CD4-positive, CD25-positive, alpha-beta regulatory T cell (primary cell): ENCODE measurements at regions not wholly inside any gene's neighbourhood (a gene's known extent, or its start where the extent isn't known, plus 50 kb on each side); places are given as distances from the start of the nearest gene placed in this dataset.

Experiments
- ATAC-seq, 2 donors: fragments of 150-1000 bp; cut with Tn5 transposase; one replicate each; pipeline ENCODE4 v1.10.0; 2021; ENCODE audit warnings: low read depth in 2 of 2, moderate number of reproducible peaks in 2 of 2, moderate library complexity in 1 of 2
- DNase-seq, 3 donors: peaks; one replicate each; pipeline versions ENCODE4 v3.0.0 to v3.0.0-alpha.2; 2012 to 2022; ENCODE audit warnings: mixed read lengths in 1 of 3
- H3K27ac ChIP-seq: one replicate; pipeline ENCODE4 v1.7.0; 2013; ENCODE audit warnings: mild to moderate bottlenecking, low read length; ENCODE audit not compliant: insufficient read depth, poor library complexity, severe bottlenecking
- H3K27me3 ChIP-seq: one replicate; pipeline ENCODE4 v1.7.0; 2013; ENCODE audit warnings: low read length; ENCODE audit not compliant: control insufficient read depth, insufficient read depth
- H3K36me3 ChIP-seq: one replicate; pipeline ENCODE4 v1.7.0; 2013; ENCODE audit warnings: mild to moderate bottlenecking, low read length, moderate library complexity; ENCODE audit not compliant: control insufficient read depth, insufficient read depth
- H3K4me1 ChIP-seq: 2 replicates; pipeline ENCODE4 v1.7.0; 2013; ENCODE audit warnings: mild to moderate bottlenecking, low read length; ENCODE audit not compliant: insufficient read depth, control insufficient read depth, poor library complexity, severe bottlenecking
- H3K4me3 ChIP-seq: one replicate; pipeline ENCODE4 v1.7.0; 2013; ENCODE audit warnings: low read depth, mild to moderate bottlenecking, low read length, moderate library complexity
- H3K9me3 ChIP-seq, 2 experiments: 1 replicate in 1 of 2; 2 replicates in 1 of 2; pipeline ENCODE4 v1.7.0; 2013; ENCODE audit warnings: low read length in 2 of 2, mild to moderate bottlenecking in 1 of 2, moderate library complexity in 1 of 2; ENCODE audit not compliant: control insufficient read depth in 2 of 2
- H3K27ac Mint-ChIP-seq, 3 donors: one replicate each; pipeline ENCODE4 v1.8.0; 2020 to 2022; ENCODE audit warnings: mild to moderate bottlenecking in 3 of 3, mixed read lengths in 3 of 3, moderate library complexity in 2 of 3
- H3K27me3 Mint-ChIP-seq: one replicate; pipeline ENCODE4 v1.8.0; 2022; ENCODE audit warnings: mild to moderate bottlenecking, mixed read lengths
- H3K36me3 Mint-ChIP-seq: one replicate; pipeline ENCODE4 v1.8.0; 2020; ENCODE audit warnings: mixed read lengths
- H3K4me1 Mint-ChIP-seq, 4 donors: one replicate each; pipeline ENCODE4 v1.8.0; 2020 to 2022; ENCODE audit warnings: mixed read lengths in 4 of 4, mild to moderate bottlenecking in 1 of 4
- H3K4me3 Mint-ChIP-seq, 4 donors: one replicate each; pipeline ENCODE4 v1.8.0; 2020 to 2022; ENCODE audit warnings: mild to moderate bottlenecking in 4 of 4, mixed read lengths in 4 of 4, moderate library complexity in 3 of 4
- H3K9me3 Mint-ChIP-seq, 7 donors: one replicate each; pipeline ENCODE4 v1.8.0; 2020 to 2022; ENCODE audit warnings: mixed read lengths in 7 of 7, mild to moderate bottlenecking in 3 of 7, moderate library complexity in 2 of 7

DNA sequence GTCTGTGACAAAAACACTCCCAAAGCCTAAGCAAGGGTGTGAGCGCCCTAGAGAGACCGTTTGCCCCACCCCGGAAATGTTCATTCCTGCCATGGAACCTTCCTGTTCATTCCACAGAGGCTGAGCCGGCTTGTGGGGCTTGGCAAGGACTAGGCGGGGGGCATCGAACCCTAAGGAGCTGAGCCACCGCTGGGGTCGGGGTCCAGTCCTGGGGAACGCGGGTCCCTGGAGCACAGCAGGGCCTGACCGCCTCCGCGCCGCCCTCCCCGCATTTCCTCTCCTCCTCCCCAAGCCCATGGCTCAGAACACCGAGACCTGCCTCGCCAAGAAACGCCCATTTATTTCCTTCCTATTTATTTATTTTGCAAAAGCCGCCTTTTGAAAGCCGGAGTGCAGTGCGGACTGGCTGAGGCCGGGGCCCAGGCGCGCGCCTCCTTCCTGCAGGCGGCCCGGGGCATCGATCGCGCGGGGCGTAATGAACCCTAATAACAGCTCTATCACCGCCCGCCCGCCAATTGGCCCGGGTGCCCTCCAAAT, 228.9 kb upstream of the IRX4 start:
- no peaks in the 10 kb centered on the region for H3K4me1 Mint-ChIP-seq
- Histone ChIP-seq H3K4me1 (no peaks in the 10 kb centered on the region), H3K4me3 (no peak overlapping the region), H3K27ac (no peak overlapping the region), H3K36me3 (no peaks in the 10 kb centered on the region), H3K9me3 (no peaks in the 10 kb centered on the region), H3K27me3 (no peaks in the 10 kb centered on the region)
- H3K36me3 Mint-ChIP-seq = no peaks in the 10 kb centered on the region
- H3K27me3 Mint-ChIP-seq = no peaks in the 10 kb centered on the region
- ATAC-seq (no peak), DNase-seq (no peak)
- no peak overlapping the region for H3K27ac Mint-ChIP-seq
- peaks cover 0 to 2% (median 0%) of the 10 kb centered on the region in 7 donors for H3K9me3 Mint-ChIP-seq
- H3K4me3 Mint-ChIP-seq = no peak overlapping the region

GRCh38 chr5:2110934-2111462, 228.3 kb upstream of the IRX4 start:
- no peaks in the 10 kb centered on the region for H3K4me1 ChIP-seq
- no peak overlapping the region for H3K4me3 Mint-ChIP-seq
- peaks cover 0 to 9% (median 1%) of the 10 kb centered on the region in 7 donors for H3K9me3 Mint-ChIP-seq
- H3K27ac Mint-ChIP-seq = no peak overlapping the region
- no peak overlapping the region for H3K27ac ChIP-seq
- no peak for ATAC-seq
- H3K36me3 ChIP-seq = no peaks in the 10 kb centered on the region
- H3K4me3 ChIP-seq = no peak overlapping the region
- no peaks in the 10 kb centered on the region for H3K27me3 ChIP-seq
- no peak for DNase-seq
- peaks cover 3% of the 10 kb centered on the region for H3K27me3 Mint-ChIP-seq
- H3K4me1 Mint-ChIP-seq = no peaks in the 10 kb centered on the region
- peaks cover 0 to 1% of the 10 kb centered on the region in 2 experiments for H3K9me3 ChIP-seq
- no peaks in the 10 kb centered on the region for H3K36me3 Mint-ChIP-seq

DNA sequence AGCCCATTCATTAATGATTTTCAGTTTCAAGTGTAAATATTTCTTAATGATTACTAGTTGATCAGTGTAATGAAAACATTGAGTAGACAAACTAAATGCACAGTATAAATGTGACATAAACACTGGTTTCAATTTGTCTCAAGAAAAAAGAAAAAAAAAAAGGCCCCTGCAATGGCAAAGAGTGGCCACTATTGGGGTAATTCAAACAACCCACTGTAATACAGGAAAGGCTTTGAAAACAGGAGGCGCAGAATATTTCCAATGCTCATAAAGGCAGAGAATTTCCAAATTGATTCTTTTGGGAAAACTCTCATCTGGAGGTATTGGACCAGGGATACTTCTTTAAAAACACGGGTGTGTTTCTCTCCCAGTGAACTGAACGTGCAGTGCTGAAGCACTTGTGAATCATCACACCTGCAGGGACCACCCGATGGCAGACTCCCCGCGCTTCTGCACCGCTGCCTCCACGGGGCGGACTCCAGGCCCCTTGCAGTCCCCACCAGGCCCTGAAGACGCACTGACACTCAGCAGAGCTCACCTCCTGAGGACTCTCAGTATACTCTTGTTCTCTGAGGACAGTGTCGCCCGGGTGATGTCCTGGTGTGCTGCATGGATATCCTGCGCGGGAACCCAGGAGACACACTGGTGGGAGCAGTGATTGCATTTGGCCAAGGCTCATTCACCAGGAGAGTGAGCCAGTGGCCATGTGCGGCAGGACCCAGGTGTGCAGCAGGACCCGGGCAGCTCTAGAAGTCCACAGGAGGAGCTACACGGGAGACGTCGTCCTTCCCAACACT, 227.6 kb upstream of the IRX4 start:
- ATAC-seq = no peak
- Histone ChIP-seq H3K27me3 (no peaks in the 10 kb centered on the region), H3K4me1 (no peaks in the 10 kb centered on the region), H3K27ac (no peak overlapping the region), H3K4me3 (no peak overlapping the region), H3K9me3 (peaks cover 0 to 3% of the 10 kb centered on the region in 2 experiments), H3K36me3 (no peaks in the 10 kb centered on the region)
- no peak overlapping the region for H3K27ac Mint-ChIP-seq
- H3K4me1 Mint-ChIP-seq = no peaks in the 10 kb centered on the region
- H3K4me3 Mint-ChIP-seq = no peak overlapping the region
- H3K27me3 Mint-ChIP-seq = peaks cover 4% of the 10 kb centered on the region
- no peaks in the 10 kb centered on the region for H3K36me3 Mint-ChIP-seq
- H3K9me3 Mint-ChIP-seq = peaks cover 0 to 11% (median 2%) of the 10 kb centered on the region in 7 donors
- no peak for DNase-seq

DNA sequence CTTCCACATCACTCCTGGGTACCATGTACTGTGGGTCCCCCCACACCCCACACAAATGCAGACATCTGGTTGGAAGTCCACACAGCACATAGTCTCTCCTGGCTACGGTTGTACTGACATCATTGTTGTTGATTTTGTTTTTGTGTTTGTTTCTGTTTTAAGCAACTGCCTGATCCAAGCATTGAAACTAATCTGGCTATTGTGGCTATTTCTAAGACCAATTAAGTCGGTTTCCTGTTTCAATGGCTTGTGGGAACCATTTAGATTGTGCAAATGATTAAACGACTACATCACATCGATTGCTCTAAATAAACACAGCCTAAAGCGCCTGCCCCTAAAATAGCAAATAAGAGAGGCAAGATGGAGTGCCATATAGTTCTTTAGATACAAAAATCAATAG, 226.8 kb upstream of the IRX4 start:
- peaks cover 4% of the 10 kb centered on the region for H3K27me3 Mint-ChIP-seq
- H3K36me3 Mint-ChIP-seq = no peaks in the 10 kb centered on the region
- H3K4me3 Mint-ChIP-seq = no peak overlapping the region
- Histone ChIP-seq H3K36me3 (no peaks in the 10 kb centered on the region), H3K4me3 (no peak overlapping the region), H3K27ac (no peak overlapping the region), H3K27me3 (no peaks in the 10 kb centered on the region), H3K9me3 (peaks cover 0 to 3% of the 10 kb centered on the region in 2 experiments), H3K4me1 (no peaks in the 10 kb centered on the region)
- H3K4me1 Mint-ChIP-seq = no peaks in the 10 kb centered on the region
- H3K27ac Mint-ChIP-seq = no peak overlapping the region
- ATAC-seq (no peak), DNase-seq (no peak)
- peaks cover 0 to 11% (median 2%) of the 10 kb centered on the region in 7 donors for H3K9me3 Mint-ChIP-seq

GRCh38 chr5:2106721-2107120, 224.0 kb upstream of the IRX4 start:
- no peak overlapping the region for H3K4me3 Mint-ChIP-seq
- Histone ChIP-seq H3K9me3 (peaks cover 0 to 3% of the 10 kb centered on the region in 2 experiments), H3K4me3 (no peak overlapping the region), H3K27me3 (no peaks in the 10 kb centered on the region), H3K4me1 (no peaks in the 10 kb centered on the region), H3K36me3 (no peaks in the 10 kb centered on the region), H3K27ac (no peak overlapping the region)
- peaks cover 0 to 11% (median 2%) of the 10 kb centered on the region in 7 donors for H3K9me3 Mint-ChIP-seq
- no peak for DNase-seq
- peaks cover 4% of the 10 kb centered on the region for H3K27me3 Mint-ChIP-seq
- H3K27ac Mint-ChIP-seq = no peak overlapping the region
- H3K36me3 Mint-ChIP-seq = no peaks in the 10 kb centered on the region
- ATAC-seq = no peak
- no peaks in the 10 kb centered on the region for H3K4me1 Mint-ChIP-seq

DNA sequence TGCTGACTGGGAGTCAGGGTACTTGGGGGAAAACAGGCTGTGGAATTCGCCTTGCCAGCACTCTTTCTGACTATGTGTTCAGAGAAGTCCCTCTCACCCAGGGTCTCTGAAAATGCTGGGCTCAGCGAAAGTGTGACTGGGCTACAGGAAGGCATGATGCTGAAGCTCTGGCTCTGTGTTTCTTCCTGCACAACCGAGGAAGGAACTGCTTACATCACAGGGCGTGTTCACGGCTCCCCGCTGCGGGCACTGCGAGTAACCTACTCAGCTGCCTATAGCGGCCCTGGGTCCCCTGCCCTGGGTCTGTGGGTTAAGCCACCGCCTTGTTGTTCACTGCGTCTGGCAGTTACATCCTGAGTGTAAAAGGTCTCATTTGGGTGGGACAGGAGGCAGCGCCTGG, 222.4 kb upstream of the IRX4 start:
- Histone ChIP-seq H3K4me1 (no peaks in the 10 kb centered on the region), H3K36me3 (no peaks in the 10 kb centered on the region), H3K27ac (no peak overlapping the region), H3K4me3 (no peak overlapping the region), H3K27me3 (no peaks in the 10 kb centered on the region), H3K9me3 (peaks cover 0 to 3% of the 10 kb centered on the region in 2 experiments)
- Mint-ChIP-seq H3K36me3 (no peaks in the 10 kb centered on the region), H3K27me3 (peaks cover 4% of the 10 kb centered on the region), H3K27ac (no peak overlapping the region), H3K4me1 (no peaks in the 10 kb centered on the region), H3K9me3 (peaks cover 0 to 11% (median 2%) of the 10 kb centered on the region in 7 donors), H3K4me3 (no peak overlapping the region)
- DNase-seq = no peak
- no peak for ATAC-seq

DNA sequence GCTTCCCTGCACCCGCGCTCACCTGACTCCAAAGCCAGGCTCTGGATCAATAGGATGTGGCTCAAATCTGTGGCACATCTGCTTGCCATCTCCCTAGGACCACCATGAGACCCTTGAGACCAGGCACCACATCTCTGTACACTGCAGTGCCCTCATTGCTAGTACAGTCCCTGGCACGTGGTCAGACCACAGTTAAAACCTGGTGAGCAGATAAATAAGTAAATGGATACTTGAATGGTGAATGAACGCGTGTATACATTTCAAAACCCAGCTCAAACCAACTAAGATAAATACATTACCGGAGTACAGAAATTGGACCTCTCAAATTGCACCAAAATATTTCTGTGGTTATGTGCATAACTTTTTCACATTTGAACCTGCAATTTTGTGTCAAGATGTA, 221.2 kb upstream of the IRX4 start:
- no peak for ATAC-seq
- Histone ChIP-seq H3K27ac (no peak overlapping the region), H3K27me3 (no peaks in the 10 kb centered on the region), H3K36me3 (no peaks in the 10 kb centered on the region), H3K9me3 (peaks cover 0 to 3% of the 10 kb centered on the region in 2 experiments), H3K4me3 (no peak overlapping the region), H3K4me1 (no peaks in the 10 kb centered on the region)
- no peak overlapping the region for H3K27ac Mint-ChIP-seq
- H3K36me3 Mint-ChIP-seq = no peaks in the 10 kb centered on the region
- H3K27me3 Mint-ChIP-seq = peaks cover 4% of the 10 kb centered on the region
- peaks cover 0 to 11% (median 2%) of the 10 kb centered on the region in 7 donors for H3K9me3 Mint-ChIP-seq
- no peak for DNase-seq
- no peak overlapping the region for H3K4me3 Mint-ChIP-seq
- H3K4me1 Mint-ChIP-seq = no peaks in the 10 kb centered on the region
